ENCODE measurements at regions not wholly inside any gene's neighbourhood (a gene's known extent, or its start where the extent isn't known, plus 50 kb on each side); places are given as distances from the start of the nearest gene placed in this dataset.

DNA sequence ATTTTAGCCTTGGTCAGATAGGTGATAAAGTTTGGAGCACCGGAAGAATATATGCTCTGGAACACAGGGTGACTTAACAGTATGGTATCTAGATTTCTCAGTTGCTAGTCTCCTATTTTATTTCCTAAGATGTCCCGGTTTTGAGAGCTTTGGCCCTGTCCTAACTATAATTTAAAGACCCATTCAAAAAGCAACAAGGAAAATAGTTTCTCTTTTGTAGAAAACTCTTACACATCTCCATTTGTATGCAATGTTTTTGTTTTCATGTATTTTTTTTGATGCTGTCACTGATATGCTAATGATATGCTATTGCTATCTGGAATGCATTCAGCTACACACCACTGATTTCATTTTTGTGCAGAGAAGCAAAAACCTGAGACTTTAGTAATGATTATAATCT is 237.8 kb downstream of the GPD2 start:
- H3K27me3 Mint-ChIP-seq = peaks cover 0 to 19% of the 10 kb centered on the region in 2 donors
- H3K9me3 Mint-ChIP-seq = peaks cover 5% of the 10 kb centered on the region
- H3K4me1 Mint-ChIP-seq (ENCODE audit: low read depth in 2 of 2) = no peaks in the 10 kb centered on the region
- peaks cover 4% of the 10 kb centered on the region for H3K36me3 Mint-ChIP-seq
- no peak overlapping the region for H3K4me3 Mint-ChIP-seq
- ATAC-seq (no peak), DNase-seq (ENCODE audit: low spot score) (no peak)
- H3K27ac Mint-ChIP-seq = no peak overlapping the region

- no peak overlapping the region for H3K27ac Mint-ChIP-seq
- DNase-seq (ENCODE audit: low spot score) (no peak), ATAC-seq (no peak)
- H3K4me1 Mint-ChIP-seq (ENCODE audit: low read depth in 2 of 2) = no peaks in the 10 kb centered on the region
- H3K36me3 Mint-ChIP-seq = no peaks in the 10 kb centered on the region
- H3K27me3 Mint-ChIP-seq = peaks cover 0 to 10% of the 10 kb centered on the region in 2 donors
- H3K9me3 Mint-ChIP-seq = peaks cover 2% of the 10 kb centered on the region
- H3K4me3 Mint-ChIP-seq = no peak overlapping the region
Observed at GRCh38 chr2:156675896-156676295, 239.7 kb downstream of the GPD2 start.

DNA sequence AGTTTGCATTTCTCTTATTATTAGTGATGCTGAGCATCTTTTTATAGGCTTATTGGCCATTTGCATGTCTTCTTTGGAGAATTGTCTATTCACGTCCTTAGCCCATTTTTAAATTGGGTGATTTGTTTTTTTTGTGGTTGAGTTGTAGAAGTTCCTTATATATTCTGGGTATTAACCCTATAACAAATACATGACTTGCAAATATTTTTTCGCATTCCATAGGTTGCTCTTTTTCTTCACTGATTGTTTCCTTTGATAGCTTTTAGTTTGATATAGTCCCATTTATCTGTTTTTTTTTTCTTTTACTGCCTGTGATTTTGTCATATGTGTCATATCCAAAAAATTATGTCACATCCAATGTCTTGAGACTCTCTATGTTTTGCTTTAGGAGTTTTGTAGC is 243.6 kb downstream of the GPD2 start:
- peaks cover 0 to 8% of the 10 kb centered on the region in 2 donors for H3K27me3 Mint-ChIP-seq
- DNase-seq (ENCODE audit: low spot score) = no peak
- no peak for ATAC-seq
- no peak overlapping the region for H3K27ac Mint-ChIP-seq
- no peaks in the 10 kb centered on the region for H3K4me1 Mint-ChIP-seq (ENCODE audit: low read depth in 2 of 2)
- H3K36me3 Mint-ChIP-seq = no peaks in the 10 kb centered on the region
- H3K9me3 Mint-ChIP-seq = peaks cover 2% of the 10 kb centered on the region
- no peak overlapping the region for H3K4me3 Mint-ChIP-seq

DNA sequence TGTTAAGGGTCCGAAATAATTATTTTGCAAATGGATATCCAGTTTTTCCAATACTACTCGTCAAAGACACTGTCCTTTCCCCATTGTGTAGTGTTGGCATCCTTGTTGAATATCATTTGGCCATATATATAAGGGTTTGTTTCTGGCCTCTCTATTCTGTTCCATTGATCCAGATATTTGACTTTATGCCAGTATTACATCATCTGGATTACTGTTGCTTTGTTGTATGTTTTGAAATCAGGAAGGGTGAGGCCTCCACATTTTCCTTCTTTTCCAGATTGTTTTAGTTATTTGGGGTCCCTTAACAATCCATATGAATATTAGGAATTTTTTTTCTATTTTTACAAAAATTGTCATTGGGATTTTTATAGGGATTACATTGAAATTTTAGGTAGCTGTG is 244.1 kb downstream of the GPD2 start:
- H3K27ac Mint-ChIP-seq = no peak overlapping the region
- no peaks in the 10 kb centered on the region for H3K4me1 Mint-ChIP-seq (ENCODE audit: low read depth in 2 of 2)
- H3K4me3 Mint-ChIP-seq = no peak overlapping the region
- no peaks in the 10 kb centered on the region for H3K36me3 Mint-ChIP-seq
- DNase-seq (ENCODE audit: low spot score) (no peak), ATAC-seq (no peak)
- H3K9me3 Mint-ChIP-seq = peaks cover 2% of the 10 kb centered on the region
- H3K27me3 Mint-ChIP-seq = peaks cover 0 to 8% of the 10 kb centered on the region in 2 donors

GRCh38 chr2:156687126-156687525 is 250.9 kb downstream of the GPD2 start:
- H3K27ac Mint-ChIP-seq = no peak overlapping the region
- no peak overlapping the region for H3K4me3 Mint-ChIP-seq
- peaks cover 0 to 11% of the 10 kb centered on the region in 2 donors for H3K27me3 Mint-ChIP-seq
- DNase-seq (ENCODE audit: low spot score) = no peak
- no peak for ATAC-seq
- H3K9me3 Mint-ChIP-seq = peaks cover 3% of the 10 kb centered on the region
- no peaks in the 10 kb centered on the region for H3K36me3 Mint-ChIP-seq
- H3K4me1 Mint-ChIP-seq (ENCODE audit: low read depth in 2 of 2) = no peaks in the 10 kb centered on the region

DNA sequence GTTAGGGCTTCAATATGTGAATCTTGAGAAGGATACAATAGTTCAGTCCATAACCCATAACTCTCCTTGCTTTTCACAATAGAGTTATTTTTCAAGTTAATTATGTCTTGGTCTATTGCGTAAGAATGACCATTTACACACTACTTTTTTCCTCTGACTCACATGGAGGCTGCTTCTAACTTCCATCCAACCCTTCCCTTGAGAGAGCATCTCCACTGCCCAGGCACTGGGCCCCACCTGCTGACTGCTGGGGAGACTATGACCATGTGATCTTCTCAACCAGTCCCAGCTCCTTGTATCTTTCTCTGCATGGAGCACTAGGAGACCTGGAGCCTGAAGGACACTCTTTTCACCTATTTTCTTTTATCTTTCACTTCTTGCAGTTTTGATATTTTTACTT is 251.5 kb downstream of the GPD2 start:
- ATAC-seq (no peak), DNase-seq (ENCODE audit: low spot score) (no peak)
- Mint-ChIP-seq H3K27me3 (peaks cover 0 to 7% of the 10 kb centered on the region in 2 donors), H3K27ac (no peak overlapping the region), H3K4me1 (ENCODE audit: low read depth in 2 of 2) (no peaks in the 10 kb centered on the region), H3K4me3 (no peak overlapping the region), H3K36me3 (no peaks in the 10 kb centered on the region), H3K9me3 (peaks cover 3% of the 10 kb centered on the region)

DNA sequence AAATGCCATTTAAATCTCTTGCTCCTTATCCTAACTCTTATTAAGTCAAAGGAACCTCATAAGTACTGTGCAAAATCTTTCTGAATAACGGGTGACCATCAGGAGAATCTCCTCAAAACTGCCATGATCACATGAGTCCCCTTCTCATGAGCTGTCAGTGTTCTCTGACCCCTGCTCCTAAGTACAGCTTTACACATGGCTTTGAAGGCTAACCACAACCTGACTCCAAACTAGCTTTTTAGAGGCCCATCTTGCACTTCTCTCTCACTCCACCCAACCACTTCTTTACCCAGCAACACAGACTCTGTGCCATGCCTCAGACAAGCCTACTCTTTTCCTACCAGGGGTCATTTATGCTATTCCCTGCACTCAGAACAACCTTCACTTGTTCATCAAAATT is 253.8 kb downstream of the GPD2 start:
- H3K36me3 Mint-ChIP-seq = no peaks in the 10 kb centered on the region
- ATAC-seq (no peak), DNase-seq (ENCODE audit: low spot score) (no peak)
- peaks cover 0 to 7% of the 10 kb centered on the region in 2 donors for H3K27me3 Mint-ChIP-seq
- no peak overlapping the region for H3K27ac Mint-ChIP-seq
- peaks cover 3% of the 10 kb centered on the region for H3K9me3 Mint-ChIP-seq
- no peak overlapping the region for H3K4me3 Mint-ChIP-seq
- no peaks in the 10 kb centered on the region for H3K4me1 Mint-ChIP-seq (ENCODE audit: low read depth in 2 of 2)

- Mint-ChIP-seq H3K27me3 (peaks cover 0 to 7% of the 10 kb centered on the region in 2 donors), H3K27ac (no peak overlapping the region), H3K4me3 (no peak overlapping the region), H3K36me3 (no peaks in the 10 kb centered on the region), H3K4me1 (ENCODE audit: low read depth in 2 of 2) (no peaks in the 10 kb centered on the region), H3K9me3 (peaks cover 6% of the 10 kb centered on the region)
- no peak for ATAC-seq
- no peak for DNase-seq (ENCODE audit: low spot score)
Observed at GRCh38 chr2:156691014-156691413, 254.8 kb downstream of the GPD2 start.

GRCh38 chr2:156695020-156695419 is 258.8 kb downstream of the GPD2 start:
- H3K9me3 Mint-ChIP-seq = peaks cover 3% of the 10 kb centered on the region
- H3K27ac Mint-ChIP-seq = no peak overlapping the region
- no peak overlapping the region for H3K4me3 Mint-ChIP-seq
- H3K27me3 Mint-ChIP-seq = peaks cover 0 to 7% of the 10 kb centered on the region in 2 donors
- ATAC-seq (no peak), DNase-seq (ENCODE audit: low spot score) (no peak)
- no peaks in the 10 kb centered on the region for H3K36me3 Mint-ChIP-seq
- H3K4me1 Mint-ChIP-seq (ENCODE audit: low read depth in 2 of 2) = no peaks in the 10 kb centered on the region

DNA sequence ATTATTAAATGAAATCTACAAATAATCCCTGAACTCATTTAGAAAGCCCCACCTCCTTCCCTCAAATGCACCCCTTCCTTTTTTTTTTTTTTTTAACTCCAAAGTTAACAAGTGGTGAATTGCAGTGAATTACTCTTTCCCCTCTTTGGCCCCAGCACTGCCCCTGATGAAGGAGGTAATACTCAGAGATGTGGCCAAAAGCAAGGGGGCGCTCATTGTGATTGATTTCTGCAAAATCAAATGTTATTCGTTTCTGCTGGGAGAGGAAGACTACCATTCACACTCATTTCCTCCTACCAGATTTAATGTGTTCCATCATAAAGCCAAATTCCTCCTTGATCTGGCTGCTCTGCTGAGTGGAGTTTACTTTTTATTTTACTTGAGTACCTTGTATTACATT is 259.4 kb downstream of the GPD2 start:
- DNase-seq (ENCODE audit: low spot score) (no peak), ATAC-seq (no peak)
- no peaks in the 10 kb centered on the region for H3K4me1 Mint-ChIP-seq (ENCODE audit: low read depth in 2 of 2)
- no peak overlapping the region for H3K4me3 Mint-ChIP-seq
- no peaks in the 10 kb centered on the region for H3K36me3 Mint-ChIP-seq
- H3K27ac Mint-ChIP-seq = no peak overlapping the region
- peaks cover 0 to 7% of the 10 kb centered on the region in 2 donors for H3K27me3 Mint-ChIP-seq
- peaks cover 3% of the 10 kb centered on the region for H3K9me3 Mint-ChIP-seq

GRCh38 chr2:156697906-156698305 is 261.7 kb downstream of the GPD2 start:
- no peaks in the 10 kb centered on the region for H3K36me3 Mint-ChIP-seq
- H3K4me1 Mint-ChIP-seq (ENCODE audit: low read depth in 2 of 2) = no peaks in the 10 kb centered on the region
- H3K9me3 Mint-ChIP-seq = peaks cover 3% of the 10 kb centered on the region
- H3K27ac Mint-ChIP-seq = no peak overlapping the region
- peaks cover 0 to 7% of the 10 kb centered on the region in 2 donors for H3K27me3 Mint-ChIP-seq
- no peak overlapping the region for H3K4me3 Mint-ChIP-seq
- DNase-seq (ENCODE audit: low spot score) = no peak
- ATAC-seq = no peak

GRCh38 chr2:156700681-156701080 is 264.5 kb downstream of the GPD2 start:
- H3K27ac Mint-ChIP-seq = no peak overlapping the region
- no peak for DNase-seq (ENCODE audit: low spot score)
- no peaks in the 10 kb centered on the region for H3K36me3 Mint-ChIP-seq
- ATAC-seq = no peak
- H3K27me3 Mint-ChIP-seq = peaks cover 3 to 7% of the 10 kb centered on the region in 2 donors
- H3K9me3 Mint-ChIP-seq = peaks cover 3% of the 10 kb centered on the region
- no peaks in the 10 kb centered on the region for H3K4me1 Mint-ChIP-seq (ENCODE audit: low read depth in 2 of 2)
- H3K4me3 Mint-ChIP-seq = no peak overlapping the region

DNA sequence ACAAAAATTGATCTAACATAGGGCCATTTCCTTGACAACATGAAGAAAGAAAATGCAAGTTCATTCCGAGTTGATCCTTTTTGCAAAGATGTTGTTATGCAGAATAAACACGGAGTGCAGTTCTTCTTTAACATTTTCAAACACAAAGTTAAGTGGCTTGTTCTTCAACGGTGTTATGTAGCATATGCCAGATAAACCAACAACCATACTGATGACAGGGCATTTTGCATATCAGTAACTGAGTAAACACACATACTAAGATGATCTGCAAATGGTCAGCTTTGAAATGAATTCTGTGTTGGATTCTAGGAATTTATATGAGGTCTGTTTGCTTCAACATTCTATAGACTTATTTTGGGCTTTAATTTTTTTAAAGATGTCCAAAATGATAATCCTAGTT is 266.4 kb downstream of the GPD2 start:
- peaks cover 4% of the 10 kb centered on the region for H3K9me3 Mint-ChIP-seq
- no peaks in the 10 kb centered on the region for H3K36me3 Mint-ChIP-seq
- no peak for DNase-seq (ENCODE audit: low spot score)
- H3K27ac Mint-ChIP-seq = no peak overlapping the region
- no peak for ATAC-seq
- no peaks in the 10 kb centered on the region for H3K4me1 Mint-ChIP-seq (ENCODE audit: low read depth in 2 of 2)
- H3K4me3 Mint-ChIP-seq = no peak overlapping the region
- peaks cover 3 to 13% of the 10 kb centered on the region in 2 donors for H3K27me3 Mint-ChIP-seq

GRCh38 chr2:156703642-156704041 is 267.5 kb downstream of the GPD2 start:
- Mint-ChIP-seq H3K4me1 (ENCODE audit: low read depth in 2 of 2) (no peaks in the 10 kb centered on the region), H3K4me3 (no peak overlapping the region), H3K27me3 (peaks cover 3 to 13% of the 10 kb centered on the region in 2 donors), H3K27ac (no peak overlapping the region), H3K36me3 (no peaks in the 10 kb centered on the region), H3K9me3 (peaks cover 4% of the 10 kb centered on the region)
- DNase-seq (ENCODE audit: low spot score) = no peak
- ATAC-seq = no peak

DNA sequence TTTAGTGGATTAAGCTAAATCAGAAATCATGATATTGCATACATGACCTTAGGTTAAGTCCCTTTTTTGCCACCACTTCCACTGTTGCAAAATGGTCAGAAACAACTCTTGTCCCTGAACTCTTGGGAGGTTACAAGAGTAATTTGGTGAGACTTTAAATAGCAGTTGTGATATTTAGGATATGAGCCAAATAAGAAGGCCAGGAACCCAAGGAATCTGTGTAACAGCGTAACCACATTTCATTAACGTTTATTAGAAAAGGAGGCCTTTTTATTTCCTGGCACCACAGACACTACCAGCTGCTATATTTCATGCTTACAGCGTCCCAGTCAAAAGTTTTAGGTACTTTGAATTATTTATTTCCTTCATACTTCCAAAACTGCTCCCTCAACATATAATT is 268.0 kb downstream of the GPD2 start:
- Mint-ChIP-seq H3K4me1 (ENCODE audit: low read depth in 2 of 2) (no peaks in the 10 kb centered on the region), H3K27me3 (peaks cover 3 to 13% of the 10 kb centered on the region in 2 donors), H3K4me3 (no peak overlapping the region), H3K36me3 (no peaks in the 10 kb centered on the region), H3K27ac (no peak overlapping the region), H3K9me3 (peaks cover 4% of the 10 kb centered on the region)
- DNase-seq (ENCODE audit: low spot score) = no peak
- no peak for ATAC-seq
